SK-N-MC (cell line): ENCODE measurements at regions not wholly inside any gene's neighbourhood (a gene's known extent, or its start where the extent isn't known, plus 50 kb on each side); places are given as distances from the start of the nearest gene placed in this dataset.

ENCODE experiments used
- DNase-seq: peaks from one replicate; pipeline ENCODE4 v3.0.0-alpha.2; 2011; ENCODE audit warnings: low read depth, low spot score
- H3K27ac ChIP-seq: fragments of 200-600 bp; sonication (generic); 2 replicates; pipeline ENCODE4 v1.5.1; 2016; ENCODE audit warnings: mixed run types
- H3K36me3 ChIP-seq: fragments of 200-600 bp; sonication (generic); 2 replicates; pipeline ENCODE4 v1.6.1; 2017; ENCODE audit warnings: antibody characterized with exemption, low read length, mixed read lengths; ENCODE audit not compliant: insufficient read depth
- H3K4me3 ChIP-seq: fragments of 200-600 bp; sonication (generic); 2 replicates; pipeline ENCODE4 v1.5.1; 2016
- H3K9ac ChIP-seq: fragments of 200-600 bp; sonication (generic); 2 replicates; pipeline ENCODE4 v1.8.0; 2017; ENCODE audit warnings: mixed run types, mixed read lengths; ENCODE audit not compliant: insufficient read length
- H3K9me3 ChIP-seq: fragments of 200-600 bp; sonication (generic); 2 replicates; pipeline ENCODE4 v1.6.1; 2017; ENCODE audit warnings: low read depth, mild to moderate bottlenecking, antibody characterized with exemption, low read length, moderate library complexity, mixed read lengths
- EZH2 ChIP-seq: fragments of 200-600 bp; sonication (generic); IDR thresholded peaks from one replicate; pipeline ENCODE4 v1.6.1; 2017; ENCODE audit warnings: antibody characterized with exemption
- FOXP2 ChIP-seq: optimal IDR thresholded peaks from 2 replicates; pipeline ENCODE3; 2011; ENCODE audit warnings: mild to moderate bottlenecking, moderate library complexity; ENCODE audit not compliant: insufficient read depth; ENCODE audit errors: extremely low read length, control extremely low read depth
- POLR2AphosphoS5 ChIP-seq: IDR thresholded peaks from 2 replicates; pipeline ENCODE4 v1.6.1; 2012; ENCODE audit warnings: mild to moderate bottlenecking, low read depth, low read length, borderline replicate concordance

DNA sequence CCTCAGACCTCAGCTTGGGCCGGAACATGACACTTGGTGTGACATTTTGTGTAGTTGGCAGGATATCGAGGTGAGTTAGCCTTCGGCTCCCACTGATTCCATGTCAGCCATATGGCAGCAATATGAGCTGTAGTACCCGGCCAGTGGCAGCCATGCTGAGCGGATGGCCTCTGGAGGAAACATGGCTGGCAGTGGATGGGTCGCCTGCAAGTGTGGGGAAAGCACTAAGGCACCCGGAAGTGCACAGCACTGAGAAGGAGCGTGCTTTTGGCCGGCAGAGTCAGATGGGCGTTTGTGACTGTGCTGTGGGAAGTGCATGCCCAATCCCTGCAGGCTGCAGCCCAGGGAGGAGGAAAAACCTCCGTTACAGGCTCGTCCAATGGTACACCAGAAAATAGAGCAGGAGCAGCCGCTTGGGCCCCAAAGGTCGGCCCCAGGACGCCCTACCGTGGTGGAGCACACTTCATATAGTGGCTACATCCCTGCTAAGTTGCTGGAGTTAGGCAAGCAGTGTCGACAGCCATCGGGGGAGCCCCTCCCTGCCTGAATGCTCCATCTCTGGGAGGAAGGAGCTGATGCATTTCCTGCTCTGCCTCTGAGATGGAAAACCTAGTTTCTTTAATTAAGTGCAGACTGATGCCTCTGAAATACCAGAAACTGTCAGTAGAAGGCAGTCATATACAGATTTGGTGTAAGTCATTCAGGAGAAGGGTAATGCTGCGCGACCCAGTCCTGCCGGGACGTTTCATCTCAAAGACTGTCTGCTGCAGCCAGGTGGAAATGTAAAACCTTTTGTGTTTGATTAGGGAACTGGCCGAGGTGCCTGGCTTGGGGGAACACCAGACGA is 2185.8 kb upstream of the ACO1 start:
- DNase-seq = no peak
- TF ChIP-seq FOXP2 (no peak), EZH2 (no peak), POLR2AphosphoS5 (no peak)
- no peaks in the 10 kb centered on the region; the same call in 1 of the 2 replicates for H3K9me3 ChIP-seq
- H3K4me3 ChIP-seq = no peak overlapping the region
- H3K36me3 ChIP-seq = no peaks in the 10 kb centered on the region
- no peak overlapping the region for H3K9ac ChIP-seq
- H3K27ac ChIP-seq = no peak overlapping the region

DNA sequence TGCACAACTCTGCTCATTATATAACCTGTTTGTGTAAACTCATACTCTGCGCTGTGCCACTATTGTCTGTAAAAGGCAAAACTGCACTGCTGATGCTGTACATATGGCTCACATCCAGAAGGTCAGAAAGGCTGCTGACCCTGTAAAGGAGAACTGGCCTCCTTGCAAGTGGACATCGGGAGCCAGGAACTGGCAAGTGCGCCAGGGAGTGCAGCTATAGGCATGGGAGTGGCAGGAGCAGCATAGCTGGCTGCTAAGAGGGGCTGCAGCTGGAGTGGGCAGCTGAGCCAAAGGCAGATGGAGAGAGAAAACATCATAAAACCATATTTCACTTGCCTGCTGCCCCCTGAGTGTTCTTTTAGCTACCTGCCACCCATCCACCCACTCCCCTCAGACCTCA is 2183.4 kb upstream of the ACO1 start:
- H3K36me3 ChIP-seq = no peaks in the 10 kb centered on the region
- no peaks in the 10 kb centered on the region; the same call in 1 of the 2 replicates for H3K9me3 ChIP-seq
- no peak overlapping the region for H3K27ac ChIP-seq
- H3K4me3 ChIP-seq = no peak overlapping the region
- TF ChIP-seq FOXP2 (no peak), EZH2 (no peak), POLR2AphosphoS5 (no peak)
- DNase-seq = no peak
- H3K9ac ChIP-seq = no peak overlapping the region

- DNase-seq = no peak
- Histone ChIP-seq H3K4me3 (no peak overlapping the region), H3K9me3 (no peaks in the 10 kb centered on the region), H3K27ac (no peak overlapping the region), H3K36me3 (no peaks in the 10 kb centered on the region), H3K9ac (no peak overlapping the region)
- TF ChIP-seq FOXP2 (no peak), POLR2AphosphoS5 (no peak), EZH2 (no peak)
Measured at GRCh38 chr9:30235068-30235467, 2149.4 kb upstream of the ACO1 start.

GRCh38 chr9:30235564-30235963 is 2148.9 kb upstream of the ACO1 start:
- DNase-seq = no peak
- Histone ChIP-seq H3K27ac (no peak overlapping the region), H3K9ac (no peak overlapping the region), H3K36me3 (no peaks in the 10 kb centered on the region), H3K4me3 (no peak overlapping the region), H3K9me3 (no peaks in the 10 kb centered on the region)
- TF ChIP-seq FOXP2 = no peak
- TF ChIP-seq EZH2 = no peak
- TF ChIP-seq POLR2AphosphoS5 = no peak

DNA sequence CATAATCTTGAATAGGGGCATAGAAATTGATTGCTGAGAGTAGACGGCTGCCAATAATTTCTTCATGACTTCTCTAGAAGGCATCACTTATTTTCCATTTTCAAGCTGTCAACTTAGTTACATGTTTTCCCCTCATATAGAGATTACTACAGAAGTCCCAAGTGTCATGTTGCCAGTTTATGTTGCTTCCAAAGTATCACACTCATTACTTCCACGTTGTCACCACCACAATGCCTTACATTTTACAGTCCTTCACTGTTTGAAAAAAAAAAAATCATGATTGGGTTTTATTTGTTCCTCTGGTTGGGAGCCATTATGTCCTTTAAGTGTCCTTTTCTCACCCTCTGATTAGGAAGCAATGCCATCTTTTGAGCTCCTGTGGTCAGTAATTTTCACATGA is 2144.6 kb upstream of the ACO1 start:
- no peak for DNase-seq

GRCh38 chr9:30243467-30243866 is 2141.0 kb upstream of the ACO1 start:
- H3K36me3 ChIP-seq = no peaks in the 10 kb centered on the region
- TF ChIP-seq EZH2 (no peak), FOXP2 (no peak), POLR2AphosphoS5 (no peak)
- DNase-seq = peak; percentile 16
- H3K27ac ChIP-seq = no peak overlapping the region
- no peaks in the 10 kb centered on the region for H3K9me3 ChIP-seq
- H3K4me3 ChIP-seq = no peak overlapping the region
- no peak overlapping the region for H3K9ac ChIP-seq

More for the DNA sequence above, 2144.6 kb upstream of the ACO1 start:
- H3K4me3 ChIP-seq = no peak overlapping the region
- H3K27ac ChIP-seq = no peak overlapping the region
- no peak for TF ChIP-seq FOXP2
- H3K9me3 ChIP-seq = no peaks in the 10 kb centered on the region
- H3K9ac ChIP-seq = no peak overlapping the region
- H3K36me3 ChIP-seq = no peaks in the 10 kb centered on the region

GRCh38 chr9:30244877-30245276 is 2139.6 kb upstream of the ACO1 start:
- H3K9ac ChIP-seq = no peak overlapping the region
- no peaks in the 10 kb centered on the region for H3K9me3 ChIP-seq
- no peak for DNase-seq
- H3K27ac ChIP-seq = no peak overlapping the region
- TF ChIP-seq EZH2 (no peak), FOXP2 (no peak), POLR2AphosphoS5 (no peak)
- no peaks in the 10 kb centered on the region for H3K36me3 ChIP-seq
- H3K4me3 ChIP-seq = no peak overlapping the region

GRCh38 chr9:30250872-30251271 is 2133.6 kb upstream of the ACO1 start:
- Histone ChIP-seq H3K36me3 (no peaks in the 10 kb centered on the region), H3K27ac (no peak overlapping the region), H3K4me3 (no peak overlapping the region), H3K9ac (no peak overlapping the region), H3K9me3 (no peaks in the 10 kb centered on the region)
- TF ChIP-seq POLR2AphosphoS5 (no peak), FOXP2 (no peak), EZH2 (no peak)
- no peak for DNase-seq

DNA sequence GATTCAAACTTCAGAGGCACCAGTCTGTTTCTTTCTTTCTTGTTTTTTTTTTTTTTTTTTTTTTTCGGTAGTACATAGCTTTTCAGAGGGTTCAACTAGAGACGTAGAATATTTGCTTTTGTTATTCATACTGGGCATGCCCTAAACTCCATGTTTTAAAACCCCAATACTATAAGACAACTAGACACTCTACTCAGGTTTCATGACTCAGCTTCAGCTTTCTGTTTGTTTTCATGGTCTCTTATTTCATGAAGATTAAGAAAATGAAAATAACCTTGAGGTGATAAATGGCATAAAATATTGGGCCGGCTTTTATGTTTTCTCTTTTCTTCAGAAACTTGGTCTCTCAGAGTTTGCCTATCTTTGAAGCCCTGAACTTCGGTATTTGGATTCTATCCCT is 2126.3 kb upstream of the ACO1 start:
- no peak for TF ChIP-seq FOXP2
- no peak for TF ChIP-seq POLR2AphosphoS5
- no peak for TF ChIP-seq EZH2
- Histone ChIP-seq H3K4me3 (no peak overlapping the region), H3K36me3 (no peaks in the 10 kb centered on the region), H3K9ac (no peak overlapping the region), H3K9me3 (no peaks in the 10 kb centered on the region), H3K27ac (no peak overlapping the region)
- DNase-seq = no peak
